ENCODE measurements at regions not wholly inside any gene's neighbourhood (a gene's known extent, or its start where the extent isn't known, plus 50 kb on each side); places are given as distances from the start of the nearest gene placed in this dataset.

GRCh38 chr13:85381082-85381481, 418.1 kb downstream of the SLITRK6 start:
- no peak overlapping the region for H3K4me3 Mint-ChIP-seq
- no peaks in the 10 kb centered on the region for H3K27me3 Mint-ChIP-seq (ENCODE audit: low read depth)
- peaks cover 10% of the 10 kb centered on the region for H3K9me3 Mint-ChIP-seq
- H3K27ac Mint-ChIP-seq, result no peak overlapping the region
- no peaks in the 10 kb centered on the region for H3K36me3 Mint-ChIP-seq (ENCODE audit: low read depth)
- DNase-seq (ENCODE audit: low spot score), result no peak
- H3K4me1 Mint-ChIP-seq (ENCODE audit: low read depth), result no peaks in the 10 kb centered on the region

- Mint-ChIP-seq H3K4me3 (no peak overlapping the region), H3K4me1 (ENCODE audit: low read depth) (no peaks in the 10 kb centered on the region), H3K36me3 (ENCODE audit: low read depth) (no peaks in the 10 kb centered on the region), H3K27me3 (ENCODE audit: low read depth) (no peaks in the 10 kb centered on the region), H3K9me3 (peaks cover 12% of the 10 kb centered on the region), H3K27ac (no peak overlapping the region)
- no peak for DNase-seq (ENCODE audit: low spot score)
Observed at GRCh38 chr13:85379991-85380390, 419.2 kb downstream of the SLITRK6 start.

GRCh38 chr13:85379433-85379832, 419.8 kb downstream of the SLITRK6 start:
- Mint-ChIP-seq H3K27me3 (ENCODE audit: low read depth) (no peaks in the 10 kb centered on the region), H3K4me1 (ENCODE audit: low read depth) (no peaks in the 10 kb centered on the region), H3K4me3 (no peak overlapping the region), H3K36me3 (ENCODE audit: low read depth) (no peaks in the 10 kb centered on the region), H3K9me3 (peaks cover 12% of the 10 kb centered on the region), H3K27ac (no peak overlapping the region)
- DNase-seq (ENCODE audit: low spot score), result no peak

GRCh38 chr13:85377783-85378182, 421.4 kb downstream of the SLITRK6 start:
- no peak overlapping the region for H3K4me3 Mint-ChIP-seq
- no peaks in the 10 kb centered on the region for H3K36me3 Mint-ChIP-seq (ENCODE audit: low read depth)
- no peaks in the 10 kb centered on the region for H3K27me3 Mint-ChIP-seq (ENCODE audit: low read depth)
- DNase-seq (ENCODE audit: low spot score), result no peak
- H3K9me3 Mint-ChIP-seq, result peaks cover 13% of the 10 kb centered on the region
- H3K4me1 Mint-ChIP-seq (ENCODE audit: low read depth), result no peaks in the 10 kb centered on the region
- H3K27ac Mint-ChIP-seq, result no peak overlapping the region

GRCh38 chr13:85373322-85373721, 425.9 kb downstream of the SLITRK6 start:
- H3K27ac Mint-ChIP-seq, result no peak overlapping the region
- H3K9me3 Mint-ChIP-seq, result peaks cover 8% of the 10 kb centered on the region

GRCh38 chr13:85371254-85371653, 428.0 kb downstream of the SLITRK6 start:
- Mint-ChIP-seq H3K27me3 (ENCODE audit: low read depth) (no peaks in the 10 kb centered on the region), H3K4me1 (ENCODE audit: low read depth) (no peaks in the 10 kb centered on the region), H3K9me3 (peaks cover 16% of the 10 kb centered on the region), H3K36me3 (ENCODE audit: low read depth) (no peaks in the 10 kb centered on the region), H3K4me3 (no peak overlapping the region), H3K27ac (no peak overlapping the region)
- no peak for DNase-seq (ENCODE audit: low spot score)

More at GRCh38 chr13:85373322-85373721, 425.9 kb downstream of the SLITRK6 start:
- no peak overlapping the region for H3K4me3 Mint-ChIP-seq
- no peak for DNase-seq (ENCODE audit: low spot score)
- no peaks in the 10 kb centered on the region for H3K4me1 Mint-ChIP-seq (ENCODE audit: low read depth)
- no peaks in the 10 kb centered on the region for H3K27me3 Mint-ChIP-seq (ENCODE audit: low read depth)
- H3K36me3 Mint-ChIP-seq (ENCODE audit: low read depth), result no peaks in the 10 kb centered on the region

GRCh38 chr13:85368686-85369085, 430.5 kb downstream of the SLITRK6 start:
- H3K36me3 Mint-ChIP-seq (ENCODE audit: low read depth), result no peaks in the 10 kb centered on the region
- H3K27me3 Mint-ChIP-seq (ENCODE audit: low read depth), result no peaks in the 10 kb centered on the region
- no peak for DNase-seq (ENCODE audit: low spot score)
- H3K4me1 Mint-ChIP-seq (ENCODE audit: low read depth), result no peaks in the 10 kb centered on the region
- H3K9me3 Mint-ChIP-seq, result peaks cover 18% of the 10 kb centered on the region
- no peak overlapping the region for H3K27ac Mint-ChIP-seq
- H3K4me3 Mint-ChIP-seq, result no peak overlapping the region

- DNase-seq (ENCODE audit: low spot score), result no peak
Observed at GRCh38 chr13:85367887-85368286, 431.3 kb downstream of the SLITRK6 start.

GRCh38 chr13:85366759-85367417, 432.3 kb downstream of the SLITRK6 start:
- no peaks in the 10 kb centered on the region for H3K4me1 Mint-ChIP-seq (ENCODE audit: low read depth)
- H3K36me3 Mint-ChIP-seq (ENCODE audit: low read depth), result no peaks in the 10 kb centered on the region
- no peak overlapping the region for H3K4me3 Mint-ChIP-seq
- no peak overlapping the region for H3K27ac Mint-ChIP-seq
- no peaks in the 10 kb centered on the region for H3K27me3 Mint-ChIP-seq (ENCODE audit: low read depth)
- no peak for DNase-seq (ENCODE audit: low spot score)
- peaks cover 13% of the 10 kb centered on the region for H3K9me3 Mint-ChIP-seq

More at GRCh38 chr13:85367887-85368286, 431.3 kb downstream of the SLITRK6 start:
- Mint-ChIP-seq H3K4me1 (ENCODE audit: low read depth) (no peaks in the 10 kb centered on the region), H3K9me3 (peaks cover 18% of the 10 kb centered on the region), H3K36me3 (ENCODE audit: low read depth) (no peaks in the 10 kb centered on the region), H3K27ac (no peak overlapping the region), H3K4me3 (no peak overlapping the region), H3K27me3 (ENCODE audit: low read depth) (no peaks in the 10 kb centered on the region)

- no peak for DNase-seq (ENCODE audit: low spot score)
- H3K27me3 Mint-ChIP-seq (ENCODE audit: low read depth), result no peaks in the 10 kb centered on the region
- H3K4me3 Mint-ChIP-seq, result no peak overlapping the region
- peaks cover 18% of the 10 kb centered on the region for H3K9me3 Mint-ChIP-seq
- no peaks in the 10 kb centered on the region for H3K36me3 Mint-ChIP-seq (ENCODE audit: low read depth)
- no peaks in the 10 kb centered on the region for H3K4me1 Mint-ChIP-seq (ENCODE audit: low read depth)
- H3K27ac Mint-ChIP-seq, result no peak overlapping the region
Observed at GRCh38 chr13:85363504-85363903, 435.7 kb downstream of the SLITRK6 start.

- Mint-ChIP-seq H3K4me1 (ENCODE audit: low read depth) (no peaks in the 10 kb centered on the region), H3K27ac (no peak overlapping the region), H3K27me3 (ENCODE audit: low read depth) (no peaks in the 10 kb centered on the region), H3K4me3 (no peak overlapping the region), H3K36me3 (ENCODE audit: low read depth) (no peaks in the 10 kb centered on the region), H3K9me3 (peaks cover 21% of the 10 kb centered on the region)
- DNase-seq (ENCODE audit: low spot score), result no peak
Observed at GRCh38 chr13:85362980-85363379, 436.2 kb downstream of the SLITRK6 start.

- Mint-ChIP-seq H3K4me3 (no peak overlapping the region), H3K36me3 (ENCODE audit: low read depth) (no peaks in the 10 kb centered on the region), H3K4me1 (ENCODE audit: low read depth) (no peaks in the 10 kb centered on the region), H3K27me3 (ENCODE audit: low read depth) (no peaks in the 10 kb centered on the region), H3K27ac (no peak overlapping the region), H3K9me3 (peaks cover 26% of the 10 kb centered on the region)
- no peak for DNase-seq (ENCODE audit: low spot score)
Observed at GRCh38 chr13:85347251-85347650, 452.0 kb downstream of the SLITRK6 start.

- no peak overlapping the region for H3K27ac Mint-ChIP-seq
- no peak overlapping the region for H3K4me3 Mint-ChIP-seq
- H3K9me3 Mint-ChIP-seq, result peaks cover 13% of the 10 kb centered on the region
- no peaks in the 10 kb centered on the region for H3K27me3 Mint-ChIP-seq (ENCODE audit: low read depth)
- DNase-seq (ENCODE audit: low spot score), result no peak
- no peaks in the 10 kb centered on the region for H3K4me1 Mint-ChIP-seq (ENCODE audit: low read depth)
- no peaks in the 10 kb centered on the region for H3K36me3 Mint-ChIP-seq (ENCODE audit: low read depth)
Observed at GRCh38 chr13:85334187-85334586, 465.0 kb downstream of the SLITRK6 start.

- no peak for DNase-seq (ENCODE audit: low spot score)
- H3K4me1 Mint-ChIP-seq (ENCODE audit: low read depth), result no peaks in the 10 kb centered on the region
- no peak overlapping the region for H3K27ac Mint-ChIP-seq
- peaks cover 13% of the 10 kb centered on the region for H3K9me3 Mint-ChIP-seq
- no peaks in the 10 kb centered on the region for H3K36me3 Mint-ChIP-seq (ENCODE audit: low read depth)
- no peaks in the 10 kb centered on the region for H3K27me3 Mint-ChIP-seq (ENCODE audit: low read depth)
- no peak overlapping the region for H3K4me3 Mint-ChIP-seq
Observed at GRCh38 chr13:85333506-85334020, 465.7 kb downstream of the SLITRK6 start.

- no peaks in the 10 kb centered on the region for H3K4me1 Mint-ChIP-seq (ENCODE audit: low read depth)
- H3K36me3 Mint-ChIP-seq (ENCODE audit: low read depth), result no peaks in the 10 kb centered on the region
- no peaks in the 10 kb centered on the region for H3K27me3 Mint-ChIP-seq (ENCODE audit: low read depth)
- H3K9me3 Mint-ChIP-seq, result peaks cover 16% of the 10 kb centered on the region
- no peak overlapping the region for H3K27ac Mint-ChIP-seq
- no peak for DNase-seq (ENCODE audit: low spot score)
- H3K4me3 Mint-ChIP-seq, result no peak overlapping the region
Observed at GRCh38 chr13:85332615-85333014, 466.6 kb downstream of the SLITRK6 start.
